PC-3 (cell line): ENCODE measurements at regions not wholly inside any gene's neighbourhood (a gene's known extent, or its start where the extent isn't known, plus 50 kb on each side); places are given as distances from the start of the nearest gene placed in this dataset.
A peak's percentile ranks its signal among the peaks of the same experiment; 100 is the strongest.

Experiments used
- ATAC-seq: fragments of 200-7000 bp; cut with Tn5 transposase; 2 replicates; pipeline ENCODE4 v1.9.1; 2020; ENCODE audit warnings: mild to moderate bottlenecking, moderate library complexity
- BruUV-seq: library from RNA; stranded (reverse); fragments of 400-500 nt; replicated peaks from 2 replicates; lab custom pipeline; 2021; lab: Mats Ljungman, UMichigan
- CTCF ChIA-PET: fragments of 300-600 bp; sonication (Branson Sonifier 250); formaldehyde crosslinking; loops from one replicate; lab custom pipeline; 2022; ENCODE audit warnings: antibody characterized with exemption; lab: Charles Lee
- POLR2A ChIA-PET: fragments of 300-600 bp; sonication (Branson Sonifier 250); formaldehyde crosslinking; loops from one replicate; lab custom pipeline; 2022; ENCODE audit warnings: antibody characterized with exemption; ENCODE audit not compliant: unreplicated experiment; lab: Charles Lee
- DNase-seq: peaks from one replicate; pipeline ENCODE4 v3.0.0-alpha.2; 2015
- H2AFZ ChIP-seq: fragments of 300-600 bp; sonication (generic); 2 replicates; pipeline ENCODE4 v1.6.0; 2016; ENCODE audit warnings: antibody characterized with exemption, low read length
- H3F3A ChIP-seq: fragments of 300-600 bp; sonication (generic); one replicate; pipeline ENCODE4 v1.6.0; 2017; ENCODE audit warnings: antibody characterized with exemption, low read length, control low read depth, mild to moderate bottlenecking; ENCODE audit not compliant: unreplicated experiment
- H3K27ac ChIP-seq: fragments of 300-600 bp; sonication (generic); 2 replicates; pipeline ENCODE4 v1.5.1; 2016; ENCODE audit warnings: mild to moderate bottlenecking, low read length
- H3K27me3 ChIP-seq: fragments of 300-600 bp; sonication (generic); 2 replicates; pipeline ENCODE4 v1.6.1; 2016; ENCODE audit warnings: low read length, mixed read lengths
- H3K36me3 ChIP-seq: fragments of 300-600 bp; sonication (generic); 2 replicates; pipeline ENCODE4 v1.6.1; 2016; ENCODE audit warnings: low read depth, mixed run types, low read length, mixed read lengths
- H3K4me1 ChIP-seq: fragments of 300-600 bp; sonication (generic); 2 replicates; pipeline ENCODE4 v1.5.1; 2016; ENCODE audit warnings: low read length; ENCODE audit not compliant: insufficient read depth
- H3K4me2 ChIP-seq: fragments of 300-600 bp; sonication (generic); 2 replicates; pipeline ENCODE4 v1.6.0; 2016; ENCODE audit warnings: low read length
- H3K4me3 ChIP-seq: fragments of 300-600 bp; sonication (generic); 2 replicates; pipeline ENCODE4 v1.5.1; 2016; ENCODE audit warnings: mild to moderate bottlenecking, low read length, mixed read lengths
- H3K79me2 ChIP-seq: fragments of 300-600 bp; sonication (generic); 2 replicates; pipeline ENCODE4 v1.6.1; 2017; ENCODE audit warnings: low read length, mixed read lengths
- H3K9ac ChIP-seq: fragments of 300-600 bp; sonication (generic); 2 replicates; pipeline ENCODE4 v1.6.0; 2016; ENCODE audit warnings: mild to moderate bottlenecking, low read length
- H3K9me2 ChIP-seq: fragments of 300-600 bp; sonication (generic); replicated peaks from 2 replicates; pipeline ENCODE4 v1.6.1; 2016; ENCODE audit warnings: mixed run types, low read length, mixed read lengths
- H3K9me3 ChIP-seq: fragments of 300-600 bp; sonication (generic); 2 replicates; pipeline ENCODE4 v1.6.1; 2016; ENCODE audit warnings: low read length, mixed read lengths
- H4K20me1 ChIP-seq: fragments of 300-600 bp; sonication (generic); 2 replicates; pipeline ENCODE4 v1.6.1; 2016; ENCODE audit warnings: low read length, mixed read lengths
- CTCF ChIP-seq: fragments of 300-600 bp; sonication (generic); conservative IDR thresholded peaks from 2 replicates; pipeline ENCODE4 v1.5.1; 2017; ENCODE audit warnings: antibody characterized with exemption, low read depth, mild to moderate bottlenecking, low read length
- EZH2 ChIP-seq: fragments of 300-600 bp; sonication (generic); IDR thresholded peaks from one replicate; pipeline ENCODE4 v1.6.1; 2017; ENCODE audit warnings: antibody characterized with exemption, mild to moderate bottlenecking, low read length; ENCODE audit not compliant: unreplicated experiment
- EZH2phosphoT487 ChIP-seq: fragments of 300-600 bp; sonication (generic); IDR thresholded peaks from 2 replicates; pipeline ENCODE4 v1.6.1; 2018; ENCODE audit warnings: mild to moderate bottlenecking, antibody characterized with exemption, low read length, borderline replicate concordance
- intact Hi-C: fragments of 100-400 bp; cut with micrococcal nuclease; formaldehyde crosslinking; loops from 2 replicates; pipeline ENCODE4 v1.9.0; 2023

DNA sequence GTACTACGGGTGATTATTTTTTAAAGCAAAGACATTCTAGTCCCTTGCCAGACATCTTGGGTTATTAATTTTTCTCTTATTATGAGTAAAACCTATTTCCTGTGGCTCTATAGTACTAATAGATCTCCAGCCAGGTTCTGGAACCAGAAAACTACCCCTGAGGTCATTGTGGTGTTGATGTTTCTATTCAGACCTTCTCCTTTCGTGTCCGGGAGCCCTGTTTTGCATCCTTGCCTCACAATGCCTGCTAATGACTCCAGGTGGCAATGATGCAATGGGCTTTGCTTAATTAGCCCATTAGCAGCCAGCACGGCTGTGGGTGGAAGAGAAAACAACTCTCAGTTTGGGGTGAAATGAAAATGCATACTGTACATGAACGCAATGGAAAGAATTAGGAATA lies 62.9 kb upstream of the ARG1 start:
- H3K27me3 ChIP-seq, result no peaks in the 10 kb centered on the region
- H4K20me1 ChIP-seq, result no peaks in the 10 kb centered on the region
- no peaks in the 10 kb centered on the region for H3F3A ChIP-seq
- no peak overlapping the region for H3K4me3 ChIP-seq
- ATAC-seq (no peak), DNase-seq (no peak)
- H3K4me1 ChIP-seq, result no peaks in the 10 kb centered on the region
- no peak for TF ChIP-seq EZH2phosphoT487
- no peak for TF ChIP-seq CTCF
- no peak for TF ChIP-seq EZH2
- CTCF ChIA-PET, result no interaction called here
- no peak overlapping the region for H3K27ac ChIP-seq
- H3K9ac ChIP-seq, result no peak overlapping the region
- no peaks in the 10 kb centered on the region for H3K36me3 ChIP-seq
- no peaks in the 10 kb centered on the region for H3K9me3 ChIP-seq
- no peak overlapping the region for H2AFZ ChIP-seq
- H3K4me2 ChIP-seq, result no peak overlapping the region
- no TSS peak for BruUV-seq
- H3K9me2 ChIP-seq, result no peaks in the 10 kb centered on the region
- intact Hi-C loops, result no loop called here
- no peaks in the 10 kb centered on the region for H3K79me2 ChIP-seq
- POLR2A ChIA-PET, result no interaction called here

DNA sequence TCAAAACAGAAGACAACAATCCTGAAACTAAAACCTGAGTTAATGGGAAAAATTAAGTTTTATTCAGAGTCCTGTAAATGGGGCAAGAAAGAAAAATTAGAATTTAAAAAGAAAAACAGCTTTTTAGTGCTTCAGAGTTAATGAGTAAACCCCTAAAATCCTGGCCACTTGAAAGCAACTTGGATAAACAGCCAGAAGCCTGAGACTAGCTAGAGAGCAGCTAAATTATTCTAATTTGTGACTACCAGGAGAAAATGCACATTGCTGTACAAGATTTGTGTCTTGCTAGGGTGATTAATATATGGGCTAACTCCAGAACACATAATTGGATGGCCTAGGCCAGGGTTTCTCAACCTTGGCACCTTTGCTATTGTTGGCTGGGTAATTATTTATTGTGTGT lies 62.4 kb upstream of the ARG1 start:
- Histone ChIP-seq H3K4me2 (no peak overlapping the region), H3K27ac (no peak overlapping the region), H3K9me2 (no peaks in the 10 kb centered on the region), H3F3A (no peaks in the 10 kb centered on the region), H4K20me1 (no peaks in the 10 kb centered on the region), H3K4me3 (no peak overlapping the region), H3K79me2 (no peaks in the 10 kb centered on the region), H3K9me3 (no peaks in the 10 kb centered on the region), H3K36me3 (no peaks in the 10 kb centered on the region), H3K4me1 (no peaks in the 10 kb centered on the region), H3K9ac (no peak overlapping the region), H2AFZ (no peak overlapping the region), H3K27me3 (no peaks in the 10 kb centered on the region)
- no peak for DNase-seq
- POLR2A ChIA-PET, result no interaction called here
- BruUV-seq, result no TSS peak
- intact Hi-C loops, result no loop called here
- CTCF ChIA-PET, result no interaction called here
- no peak for ATAC-seq
- TF ChIP-seq EZH2, result no peak
- TF ChIP-seq EZH2phosphoT487, result no peak
- no peak for TF ChIP-seq CTCF

DNA sequence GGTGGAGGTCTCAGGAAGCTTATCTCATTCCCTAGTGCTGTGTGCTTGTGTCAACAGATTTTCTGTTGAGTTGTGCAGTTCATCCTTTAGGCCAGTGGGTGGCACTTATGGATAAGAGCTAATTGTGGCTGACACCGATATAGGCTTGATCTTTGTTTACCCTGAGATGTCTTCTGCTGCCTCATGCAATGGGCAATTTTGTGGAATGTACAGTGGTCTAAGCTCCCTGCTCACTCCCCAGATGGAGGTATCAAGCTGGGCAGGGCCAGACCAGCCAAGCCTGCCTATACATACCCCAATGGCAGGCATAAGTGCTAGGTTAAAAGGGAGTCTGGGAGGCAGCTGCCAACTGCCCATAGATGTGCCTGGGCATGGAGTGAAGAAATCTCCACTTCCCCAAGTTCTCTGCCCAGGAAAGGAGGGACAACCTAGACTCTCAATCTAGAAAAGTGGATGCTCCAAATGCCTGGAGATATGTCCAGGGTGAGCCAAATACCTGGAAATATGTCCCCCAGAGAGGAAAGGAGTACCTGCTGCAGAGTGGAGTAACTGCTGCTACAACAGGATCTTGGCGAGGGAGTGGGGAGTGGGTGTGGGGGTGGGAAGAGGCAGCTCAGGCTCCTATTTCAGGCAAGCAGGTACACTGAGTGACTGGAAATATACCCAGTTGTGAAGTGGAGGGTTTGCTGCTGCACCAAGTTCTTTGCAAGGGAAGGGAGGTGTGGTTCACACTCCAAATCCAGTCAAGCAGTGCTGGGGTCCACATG lies 53.2 kb upstream of the ARG1 start:
- H3F3A ChIP-seq, result no peaks in the 10 kb centered on the region
- H3K4me1 ChIP-seq, result no peaks in the 10 kb centered on the region
- no peaks in the 10 kb centered on the region for H3K79me2 ChIP-seq
- H3K27ac ChIP-seq, result no peak overlapping the region
- H2AFZ ChIP-seq, result no peak overlapping the region
- no peaks in the 10 kb centered on the region for H3K9me2 ChIP-seq
- ChIA-PET CTCF (interaction anchor here (0.5 to 1.0 kb wide), 7 partner anchors 9 to 390 kb away, joined by 3 to 5 read pairs (median 3); partner anchors contain the start of gene MED23), POLR2A (interaction anchor here (0.8 kb wide), 1 partner anchor 16 kb away, joined by 3 read pairs; no protein-coding TSS in a partner anchor)
- H3K27me3 ChIP-seq, result no peaks in the 10 kb centered on the region
- no TSS peak for BruUV-seq
- no peaks in the 10 kb centered on the region for H3K9me3 ChIP-seq
- H3K9ac ChIP-seq, result no peak overlapping the region
- no peak overlapping the region for H3K4me2 ChIP-seq
- intact Hi-C loops, result no loop called here
- ATAC-seq, result peak; percentile 77
- H3K36me3 ChIP-seq, result no peaks in the 10 kb centered on the region
- peak; percentile 58 for DNase-seq
- H3K4me3 ChIP-seq, result no peak overlapping the region
- no peak for TF ChIP-seq EZH2
- TF ChIP-seq EZH2phosphoT487, result no peak
- peak; percentile 58 for TF ChIP-seq CTCF
- no peaks in the 10 kb centered on the region for H4K20me1 ChIP-seq
